ENCODE measurements at regions not wholly inside any gene's neighbourhood (a gene's known extent, or its start where the extent isn't known, plus 50 kb on each side); places are given as distances from the start of the nearest gene placed in this dataset.

DNA sequence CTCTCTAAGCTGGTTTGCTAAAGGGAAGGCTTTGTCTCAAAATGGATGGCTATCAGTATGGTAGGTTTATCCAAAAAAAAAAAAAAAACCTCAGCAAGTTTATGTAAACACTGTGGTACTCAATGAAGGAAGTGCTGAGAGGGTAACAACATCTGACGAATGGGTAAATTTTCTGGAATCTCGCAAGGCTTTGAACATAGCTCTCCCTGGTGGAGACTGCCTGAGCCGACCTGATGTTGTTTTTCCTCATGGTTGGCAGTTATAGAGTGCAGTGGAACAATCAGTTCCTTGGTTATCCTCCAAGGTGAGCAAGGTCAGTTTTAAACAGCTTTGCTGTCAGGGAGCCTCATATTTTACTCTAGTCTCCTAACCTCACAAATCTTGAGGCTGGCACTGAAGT, 94.6 kb downstream of the ZPLD1 start:
- H3K36me3 Mint-ChIP-seq (ENCODE audit: low read depth), result no peaks in the 10 kb centered on the region
- no peaks in the 10 kb centered on the region for H3K27me3 Mint-ChIP-seq (ENCODE audit: low read depth)
- no peaks in the 10 kb centered on the region for H3K4me1 Mint-ChIP-seq
- no peak overlapping the region for H3K4me3 Mint-ChIP-seq
- no peak overlapping the region for H3K27ac Mint-ChIP-seq
- TF ChIP-seq CTCF (IDR thresholded peaks at IDR 0.05; ENCODE audit: unreplicated experiment in 3 of 3), result peak in 2 of 3 experiments; percentile 18 to 40
- H3K9me3 Mint-ChIP-seq, result no peaks in the 10 kb centered on the region

DNA sequence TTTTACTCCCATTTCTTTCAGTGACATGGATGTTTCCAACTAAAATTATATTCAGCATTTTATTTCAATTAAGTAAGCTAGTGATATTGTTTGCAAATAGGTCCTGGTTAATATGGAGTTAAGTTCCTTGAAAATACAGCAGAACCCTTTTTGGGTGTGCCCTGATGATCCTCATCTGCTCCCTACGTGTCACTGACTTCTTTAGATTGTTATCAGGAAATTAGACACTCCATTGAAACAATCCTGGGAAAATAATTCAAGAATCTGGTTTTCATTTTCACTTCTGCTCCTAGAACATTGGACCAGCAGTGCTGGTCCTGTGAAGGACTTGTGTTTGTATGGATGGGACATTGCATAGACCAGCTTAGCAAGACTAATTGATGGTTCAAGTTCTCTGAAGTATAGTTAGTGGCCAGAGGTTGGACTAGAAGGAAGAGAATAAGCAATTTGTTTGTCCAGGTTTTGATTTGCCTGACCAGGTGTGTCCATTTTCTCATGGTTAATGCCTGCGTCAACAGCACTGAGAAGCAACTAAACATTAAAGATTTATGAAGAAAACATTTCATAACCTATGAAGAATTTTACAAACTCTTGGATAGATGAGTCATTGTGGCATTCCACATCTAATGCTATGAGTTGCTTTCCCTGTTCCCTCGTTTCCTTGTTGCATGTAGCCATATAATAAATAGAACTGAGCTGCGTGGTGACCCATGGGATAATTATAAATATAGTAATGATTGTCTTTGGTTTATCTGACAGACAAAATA, 95.8 kb downstream of the ZPLD1 start:
- H3K4me3 Mint-ChIP-seq, result no peak overlapping the region
- no peaks in the 10 kb centered on the region for H3K27me3 Mint-ChIP-seq (ENCODE audit: low read depth)
- H3K9me3 Mint-ChIP-seq, result no peaks in the 10 kb centered on the region
- no peaks in the 10 kb centered on the region for H3K36me3 Mint-ChIP-seq (ENCODE audit: low read depth)
- no peaks in the 10 kb centered on the region for H3K4me1 Mint-ChIP-seq
- no peak overlapping the region for H3K27ac Mint-ChIP-seq
- TF ChIP-seq CTCF (IDR thresholded peaks at IDR 0.05; ENCODE audit: unreplicated experiment in 3 of 3), result no peak

DNA sequence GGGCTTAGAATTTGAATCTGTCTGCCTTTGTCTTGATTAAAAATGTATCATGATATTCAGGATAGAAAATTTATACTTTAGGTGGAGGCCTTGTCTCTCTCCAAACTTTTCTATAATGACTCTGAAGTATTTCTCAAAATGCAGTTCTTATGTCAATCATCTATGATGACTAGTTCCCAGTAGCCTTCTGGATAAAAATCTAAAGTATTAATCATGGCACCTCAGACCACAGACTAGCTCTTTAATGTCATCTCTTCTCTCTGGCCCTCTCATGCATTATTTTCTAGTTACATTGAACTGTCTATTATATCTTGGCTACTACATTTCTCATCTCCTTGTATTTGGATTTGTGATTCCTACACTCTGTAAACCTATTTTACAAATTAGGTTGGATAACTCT, 96.9 kb downstream of the ZPLD1 start:
- no peaks in the 10 kb centered on the region for H3K27me3 Mint-ChIP-seq (ENCODE audit: low read depth)
- H3K4me3 Mint-ChIP-seq, result no peak overlapping the region
- no peaks in the 10 kb centered on the region for H3K9me3 Mint-ChIP-seq
- no peaks in the 10 kb centered on the region for H3K36me3 Mint-ChIP-seq (ENCODE audit: low read depth)
- TF ChIP-seq CTCF (IDR thresholded peaks at IDR 0.05; ENCODE audit: unreplicated experiment in 3 of 3), result no peak
- H3K4me1 Mint-ChIP-seq, result no peaks in the 10 kb centered on the region
- H3K27ac Mint-ChIP-seq, result no peak overlapping the region

- H3K4me3 Mint-ChIP-seq, result no peak overlapping the region
- no peak for TF ChIP-seq CTCF (IDR thresholded peaks at IDR 0.05; ENCODE audit: unreplicated experiment in 3 of 3)
- no peak overlapping the region for H3K27ac Mint-ChIP-seq
- H3K4me1 Mint-ChIP-seq, result no peaks in the 10 kb centered on the region
- no peaks in the 10 kb centered on the region for H3K36me3 Mint-ChIP-seq (ENCODE audit: low read depth)
- H3K27me3 Mint-ChIP-seq (ENCODE audit: low read depth), result no peaks in the 10 kb centered on the region
- H3K9me3 Mint-ChIP-seq, result no peaks in the 10 kb centered on the region
Measured at GRCh38 chr3:102532901-102533300, 98.1 kb downstream of the ZPLD1 start.

GRCh38 chr3:102533784-102534183, 99.0 kb downstream of the ZPLD1 start:
- Mint-ChIP-seq H3K4me1 (no peaks in the 10 kb centered on the region), H3K27ac (no peak overlapping the region), H3K4me3 (no peak overlapping the region)

More at GRCh38 chr3:102533784-102534183, 99.0 kb downstream of the ZPLD1 start:
- H3K27me3 Mint-ChIP-seq (ENCODE audit: low read depth), result no peaks in the 10 kb centered on the region
- no peaks in the 10 kb centered on the region for H3K36me3 Mint-ChIP-seq (ENCODE audit: low read depth)
- H3K9me3 Mint-ChIP-seq, result no peaks in the 10 kb centered on the region
- no peak for TF ChIP-seq CTCF (IDR thresholded peaks at IDR 0.05; ENCODE audit: unreplicated experiment in 3 of 3)
